HG03575 (cell line): ENCODE measurements at regions not wholly inside any gene's neighbourhood (a gene's known extent, or its start where the extent isn't known, plus 50 kb on each side); places are given as distances from the start of the nearest gene placed in this dataset.
"Not testable (repeated sequence)": the region's sequence is repeated elsewhere in the genome, so short reads cannot be mapped to it uniquely, and the experiment has no call there.

Experiments used
- ATAC-seq: cut with Tn5 transposase; IDR thresholded peaks from one replicate; pipeline ENCODE4 v1.9.1; 2021; ENCODE audit not compliant: unreplicated experiment, insufficient number of reproducible peaks, low FRiP score; ENCODE audit errors: extremely low read depth

DNA sequence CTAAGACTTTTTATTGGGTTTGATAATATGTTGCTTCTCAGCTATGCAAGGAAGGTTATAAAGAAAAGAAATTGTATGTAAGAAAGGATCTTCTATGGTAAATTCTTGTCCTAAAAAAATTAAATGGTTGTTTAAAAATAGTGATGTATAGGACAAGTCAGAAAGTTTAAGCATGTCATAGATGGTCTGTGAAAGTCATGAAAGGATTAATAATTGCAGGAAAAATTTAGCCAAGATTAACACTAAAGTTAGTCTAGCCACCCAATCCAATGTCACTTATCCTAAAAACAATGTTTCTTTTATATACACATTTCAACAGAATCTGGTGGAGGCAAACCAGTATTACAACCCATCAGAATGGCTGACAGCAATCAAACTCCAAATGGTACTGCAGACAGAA lies 1046.7 kb upstream of the SLC39A10 start:
- ATAC-seq = no peak

DNA sequence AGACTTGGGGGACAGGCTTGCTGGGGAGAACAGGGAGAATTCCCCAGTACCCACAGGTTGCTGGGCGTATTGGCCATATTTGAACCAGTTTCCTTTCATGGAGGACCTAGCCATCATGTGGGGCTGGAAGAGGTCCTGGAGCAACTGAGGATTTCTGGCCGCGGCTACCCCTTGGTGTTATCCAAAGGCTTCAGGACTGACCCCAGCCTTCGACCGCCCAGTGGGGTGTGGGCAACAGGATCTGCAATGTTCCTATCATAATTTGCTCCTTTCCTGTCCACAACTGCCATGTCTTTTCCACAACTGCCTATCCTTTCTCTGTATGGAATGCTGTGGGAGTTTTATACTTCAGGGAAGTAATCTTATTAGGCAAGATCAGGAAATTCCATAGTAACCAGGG lies 1053.6 kb upstream of the SLC39A10 start:
- no peak for ATAC-seq

DNA sequence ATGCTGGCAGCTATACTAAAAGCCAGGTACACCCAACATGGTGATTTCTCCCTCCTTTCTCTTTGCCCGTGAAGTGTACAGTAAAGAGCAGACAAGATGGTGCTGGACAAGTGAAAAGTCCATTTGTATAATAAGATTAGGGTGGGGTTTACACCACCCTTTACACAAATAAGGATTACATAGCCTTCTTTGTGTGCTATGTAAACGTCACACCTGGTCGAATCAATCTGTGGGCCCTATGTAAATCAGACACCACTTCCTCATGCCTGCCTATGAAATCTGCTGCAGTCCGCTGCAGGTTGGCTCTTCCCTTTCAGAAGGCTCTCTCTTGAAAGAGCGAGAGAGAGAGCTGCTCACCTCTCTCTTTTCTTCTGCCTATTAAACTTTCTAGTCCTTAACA lies 1054.3 kb upstream of the SLC39A10 start:
- no peak for ATAC-seq

DNA sequence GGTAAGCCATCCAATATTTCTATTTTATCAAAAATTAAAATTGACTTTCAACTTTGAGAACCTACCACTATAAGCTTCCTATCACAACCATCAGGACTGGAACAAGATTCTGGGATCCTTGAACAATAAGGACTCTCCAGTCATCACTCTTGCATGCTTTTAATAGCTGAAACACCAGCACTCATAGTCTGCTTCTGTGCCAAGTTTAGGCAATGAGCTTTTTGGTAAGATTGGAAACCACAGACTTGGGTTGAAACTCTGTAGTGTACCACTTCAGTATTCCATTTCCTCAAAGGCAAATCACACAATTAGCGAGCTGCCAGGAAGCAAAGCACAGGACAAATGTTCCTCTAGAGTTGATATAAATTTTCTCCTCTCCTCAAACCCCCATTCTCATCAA lies 1065.8 kb upstream of the SLC39A10 start:
- ATAC-seq = no peak

DNA sequence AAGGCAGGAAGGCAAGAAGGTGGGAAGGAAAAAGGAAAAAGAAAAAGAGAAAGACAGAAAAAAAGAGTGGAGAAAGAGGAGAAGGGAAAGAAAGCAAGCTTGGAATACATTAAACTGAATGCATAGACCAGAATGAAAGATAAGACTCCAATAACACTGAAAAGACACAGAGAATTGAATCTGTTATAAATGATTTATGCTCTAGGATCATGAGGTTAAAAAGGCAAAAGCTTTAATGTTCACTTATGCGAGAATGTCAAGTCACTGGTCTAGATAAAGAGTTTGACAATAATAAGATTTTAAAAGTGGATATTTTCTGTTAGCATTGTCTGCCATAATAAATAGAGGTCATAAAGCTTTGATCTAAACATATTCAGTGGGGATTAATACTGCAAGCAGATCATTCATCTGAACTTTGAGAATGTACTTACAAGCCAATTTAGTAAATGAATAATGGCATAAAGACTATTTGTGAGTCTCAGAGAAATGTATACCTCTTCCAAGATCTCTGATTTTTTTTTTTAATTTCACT lies 1069.2 kb upstream of the SLC39A10 start:
- ATAC-seq = no peak

DNA sequence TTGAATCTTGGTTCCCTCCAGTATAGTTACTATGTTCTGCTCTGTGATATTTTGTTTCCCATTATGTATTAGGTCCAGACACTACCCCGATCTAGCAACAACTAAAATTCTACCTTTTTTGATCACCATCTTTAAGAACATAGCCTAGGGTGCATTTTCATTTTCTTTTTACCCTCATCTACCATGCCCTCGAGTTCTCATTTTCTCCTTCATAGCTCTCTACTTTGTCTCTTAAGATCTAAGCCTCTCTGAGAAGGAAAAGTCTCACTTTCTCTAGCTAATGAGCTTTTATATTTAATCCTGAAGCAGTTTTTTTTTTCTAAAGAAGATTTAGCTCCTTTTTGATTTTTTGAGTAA lies 1089.4 kb upstream of the SLC39A10 start:
- no peak for ATAC-seq

DNA sequence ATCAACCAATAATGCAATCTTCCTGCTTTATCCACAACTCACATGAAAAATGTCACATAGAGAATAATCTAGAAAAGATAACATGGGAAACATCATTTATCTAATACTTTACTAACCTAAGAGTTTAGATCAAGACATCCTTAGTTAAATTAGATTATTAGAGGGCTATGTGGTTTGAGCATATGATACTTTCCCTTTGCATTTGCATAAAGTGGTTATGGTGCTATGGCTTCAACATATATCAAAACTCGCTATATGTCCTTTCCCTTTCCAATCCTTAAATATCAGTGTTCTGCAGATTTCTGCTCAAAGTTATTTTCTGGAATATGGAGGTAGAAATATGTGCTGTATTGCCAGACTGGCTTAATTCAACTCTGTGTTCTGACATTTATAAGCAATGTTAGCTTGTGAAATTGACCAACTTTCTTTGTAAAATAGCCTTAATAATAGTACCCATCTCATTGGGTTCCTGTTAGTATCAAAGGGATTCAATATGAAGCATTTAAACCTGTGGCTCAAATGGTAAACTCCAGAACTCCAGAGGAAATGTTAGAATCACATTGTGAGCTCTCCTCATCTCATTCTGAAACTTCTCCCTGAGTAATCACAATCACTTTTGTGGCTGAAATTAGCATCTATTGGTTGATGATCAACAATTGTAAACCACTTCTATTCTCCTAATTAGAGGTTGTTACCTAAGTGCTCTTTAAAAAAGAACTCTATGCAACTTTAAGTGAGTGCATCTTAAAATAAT lies 1089.9 kb upstream of the SLC39A10 start:
- ATAC-seq = no peak

DNA sequence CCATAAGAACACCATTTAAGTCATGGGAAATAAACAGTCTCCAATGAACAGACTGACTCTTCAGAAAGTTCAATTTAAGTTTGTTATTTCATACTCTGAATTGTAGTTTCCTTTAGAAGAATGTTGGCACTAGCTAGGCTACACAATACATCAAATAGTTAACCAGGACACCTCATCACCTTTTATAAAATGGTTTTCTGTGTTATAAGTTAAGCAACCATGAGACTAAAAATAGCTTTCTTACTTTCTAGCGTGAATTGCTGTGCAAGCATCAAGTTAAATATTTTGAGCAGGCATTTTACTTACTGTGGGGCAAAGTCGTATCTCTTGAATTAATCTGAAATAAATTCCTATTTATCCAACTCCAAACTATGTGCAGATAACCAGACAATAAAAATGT lies 1092.6 kb upstream of the SLC39A10 start:
- ATAC-seq = no peak

DNA sequence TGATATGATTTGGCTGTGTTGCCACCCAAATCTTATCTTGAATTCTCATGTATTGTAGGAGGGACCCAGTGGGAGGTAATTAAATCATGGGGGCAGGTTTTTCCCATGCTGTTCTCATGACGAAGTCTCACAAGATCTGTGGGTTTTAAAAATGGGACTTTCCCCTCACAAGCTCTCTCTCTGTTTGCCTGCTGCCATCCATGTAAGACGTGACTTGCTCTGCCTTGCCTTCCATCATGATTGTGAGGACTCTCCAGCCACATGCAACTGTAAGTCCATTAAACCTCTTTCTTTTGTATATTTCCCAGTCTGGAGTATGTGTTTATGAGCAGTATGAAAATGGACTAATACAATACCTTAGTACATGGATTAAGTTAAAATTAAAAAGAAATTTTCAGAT lies 1094.7 kb upstream of the SLC39A10 start:
- no peak for ATAC-seq

DNA sequence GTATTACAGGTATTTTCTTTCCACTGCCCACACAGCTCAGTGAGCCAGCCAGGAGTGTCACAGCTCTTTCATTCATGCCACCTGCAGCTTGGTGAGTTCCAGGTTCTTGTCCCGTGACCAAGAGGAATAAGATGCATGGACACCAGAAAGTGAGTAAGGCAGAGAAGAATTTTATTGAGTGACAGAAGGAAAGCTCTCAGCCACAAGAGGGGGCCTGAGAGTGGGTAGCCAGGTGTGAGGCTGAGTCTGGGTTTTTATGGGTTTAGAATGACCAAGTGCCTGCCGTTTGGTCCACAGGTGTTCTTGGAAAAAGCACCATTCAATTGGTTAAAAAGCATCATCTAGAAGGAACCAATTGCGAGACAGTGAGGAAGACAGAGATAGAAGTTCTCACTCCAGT lies 1097.1 kb upstream of the SLC39A10 start:
- ATAC-seq = no peak

DNA sequence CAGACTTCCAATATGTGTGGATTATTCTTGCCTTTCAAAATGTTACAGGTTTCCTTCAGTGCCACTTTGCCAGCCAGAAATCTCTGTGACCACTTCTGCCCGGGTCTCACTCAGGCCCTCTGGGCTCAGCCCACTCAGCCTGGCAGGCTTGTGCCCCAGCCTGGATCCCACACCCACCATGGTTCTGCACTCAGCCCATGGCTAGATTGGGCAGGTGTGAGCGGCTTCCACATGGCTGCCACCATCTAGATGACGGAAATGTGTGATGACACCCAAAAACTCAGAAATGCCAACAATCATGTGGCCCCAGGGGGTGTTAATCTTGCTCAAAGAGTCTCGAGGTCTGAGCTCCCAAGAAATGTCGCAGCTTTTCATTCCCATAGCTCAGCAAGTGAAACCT lies 1097.5 kb upstream of the SLC39A10 start:
- ATAC-seq = no peak

DNA sequence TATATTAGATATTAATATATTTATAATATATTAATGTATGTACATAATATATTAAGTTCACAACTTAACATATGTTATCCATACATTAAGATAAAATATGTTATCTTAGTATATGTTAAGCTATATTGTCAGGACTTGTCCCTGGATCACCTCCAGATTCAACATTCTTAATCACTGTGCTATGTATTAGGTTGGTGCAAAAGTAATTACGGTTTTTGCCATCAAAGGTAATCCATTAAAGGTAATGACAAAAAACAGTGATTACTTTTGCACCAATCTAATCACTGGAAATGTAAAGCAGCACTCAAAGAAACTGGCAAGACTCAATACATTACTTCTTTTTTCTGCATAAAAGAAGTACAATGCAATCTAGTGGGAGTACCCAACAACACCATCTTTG lies 1099.0 kb upstream of the SLC39A10 start:
- no peak for ATAC-seq

DNA sequence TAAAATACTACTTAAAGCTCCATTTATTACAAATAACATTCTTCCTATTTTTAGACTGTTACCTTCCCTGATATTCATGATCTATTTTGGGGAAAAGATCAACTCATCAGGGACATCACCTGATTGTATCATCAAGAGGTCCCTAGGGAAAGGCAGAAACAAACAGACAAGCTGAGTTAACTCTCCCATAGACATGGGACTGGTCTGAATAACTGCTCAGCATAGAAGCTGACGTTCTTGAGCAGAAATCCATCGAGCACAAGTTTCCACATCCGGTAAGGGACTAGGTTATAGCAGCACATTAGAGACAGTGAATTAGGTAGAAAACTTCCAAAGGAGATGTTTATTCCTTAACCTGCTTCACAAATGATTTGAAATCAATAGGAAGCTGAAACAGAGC lies 1100.4 kb upstream of the SLC39A10 start:
- no peak for ATAC-seq

DNA sequence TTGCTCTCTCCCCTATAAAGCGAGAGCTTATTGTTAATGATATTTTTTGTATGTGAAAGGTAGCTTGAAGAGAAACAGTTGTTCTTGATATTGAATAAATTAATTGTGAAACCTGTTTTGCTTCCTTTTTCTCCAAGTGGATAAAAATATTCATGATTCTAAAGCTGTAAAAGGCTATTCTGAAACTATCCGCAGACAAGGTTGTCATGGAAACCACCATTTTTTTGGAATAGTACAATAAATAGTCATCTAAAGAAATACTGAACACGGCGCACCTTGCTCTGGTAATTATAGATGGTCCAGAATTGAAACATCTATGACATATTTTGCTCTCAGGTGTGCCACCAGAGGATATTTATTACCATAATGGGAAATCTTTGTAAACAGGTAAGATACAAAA lies 1103.0 kb upstream of the SLC39A10 start:
- no peak for ATAC-seq

DNA sequence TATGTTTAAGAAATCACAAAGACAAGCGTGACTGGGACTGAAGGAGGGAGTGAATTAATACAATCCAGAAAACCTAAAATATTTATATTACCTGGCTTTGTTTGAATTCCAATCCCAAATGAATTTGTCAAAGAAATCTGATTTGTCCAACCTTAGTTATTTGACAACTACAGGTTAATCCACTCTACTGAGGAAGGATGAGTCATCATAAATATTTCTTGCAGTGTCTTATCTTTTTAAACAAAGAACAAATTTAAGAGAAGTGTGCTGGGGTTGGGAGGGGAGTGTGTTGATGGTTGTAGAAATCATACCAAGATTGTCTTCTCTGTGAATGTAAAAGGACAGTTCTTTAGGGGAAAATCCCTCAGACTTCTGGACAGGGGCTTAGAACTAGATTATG lies 1106.3 kb upstream of the SLC39A10 start:
- ATAC-seq = no peak

DNA sequence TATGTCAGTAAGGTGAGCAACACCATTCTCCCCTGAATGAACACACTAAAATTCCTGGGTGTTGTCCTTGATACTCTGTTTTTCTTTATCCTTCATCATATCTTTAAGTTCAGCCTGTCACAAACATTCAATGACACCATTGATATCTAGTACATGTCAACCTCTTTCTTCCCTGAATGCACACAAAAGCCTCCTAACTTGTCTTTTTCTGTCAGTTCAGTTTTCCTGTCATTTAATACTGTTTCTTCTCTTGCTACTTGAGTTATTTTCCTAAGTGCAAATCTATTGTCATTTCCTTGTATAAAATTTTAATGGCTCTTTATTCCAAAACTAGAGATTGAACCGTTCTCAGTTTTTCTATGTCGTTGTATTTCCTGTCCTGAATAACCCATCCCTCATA lies 1107.6 kb upstream of the SLC39A10 start:
- ATAC-seq = no peak

DNA sequence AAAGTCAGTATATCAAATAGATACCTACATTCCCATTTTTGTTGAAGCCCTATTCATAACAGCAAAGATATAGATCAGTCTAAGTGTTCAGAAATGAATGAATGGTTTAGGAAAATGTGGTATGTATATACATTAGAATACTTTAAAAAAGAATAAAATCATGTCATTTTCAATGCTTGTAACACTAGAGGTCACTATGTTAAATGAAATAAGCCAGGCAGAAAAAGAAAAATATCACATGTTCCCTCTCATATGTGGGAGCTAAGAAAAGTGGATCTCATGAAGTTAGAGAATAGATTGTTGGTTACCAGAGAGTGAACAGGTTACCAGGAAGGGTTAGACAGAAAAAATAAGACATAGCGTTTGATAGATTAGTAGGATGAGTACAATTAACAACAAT lies 1111.0 kb upstream of the SLC39A10 start:
- ATAC-seq = peak; percentile 55

DNA sequence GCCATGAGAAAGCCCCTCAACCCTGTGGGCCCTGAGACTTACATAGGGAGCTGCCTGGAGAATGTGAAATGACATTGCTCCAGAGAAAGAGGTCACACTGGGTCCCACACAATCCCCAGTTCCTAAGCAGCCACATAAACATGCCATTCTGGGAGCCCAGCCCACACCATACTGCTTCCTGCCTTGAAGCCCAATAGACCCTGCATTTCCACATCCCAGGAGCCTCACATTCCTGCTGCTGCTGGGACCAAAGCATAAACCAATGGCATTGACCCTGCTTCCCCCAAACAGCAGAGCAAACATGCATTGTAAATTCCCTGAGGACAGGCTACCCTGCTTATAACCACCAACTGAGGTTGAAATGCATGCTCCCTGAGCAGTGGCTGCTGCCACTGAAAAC lies 1117.6 kb upstream of the SLC39A10 start:
- no peak for ATAC-seq

DNA sequence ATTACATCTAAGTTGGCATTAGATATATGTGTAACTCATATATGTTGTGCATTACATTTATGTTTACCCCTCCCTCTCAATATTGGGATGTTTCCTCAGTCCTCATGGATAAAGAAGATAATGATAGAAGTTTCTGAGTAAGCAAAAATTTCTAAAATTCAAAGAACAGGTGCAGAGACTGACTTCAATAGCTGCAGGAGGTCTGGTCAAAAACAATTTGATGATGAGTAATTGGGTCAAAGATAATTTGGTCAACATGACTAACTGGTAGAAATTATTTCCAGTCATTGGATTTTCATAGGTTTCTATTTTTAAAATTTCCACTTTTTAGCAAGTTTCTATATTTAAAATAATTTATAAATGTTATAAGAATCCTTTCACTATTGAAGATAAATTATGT lies 1130.9 kb upstream of the SLC39A10 start:
- ATAC-seq = no peak

DNA sequence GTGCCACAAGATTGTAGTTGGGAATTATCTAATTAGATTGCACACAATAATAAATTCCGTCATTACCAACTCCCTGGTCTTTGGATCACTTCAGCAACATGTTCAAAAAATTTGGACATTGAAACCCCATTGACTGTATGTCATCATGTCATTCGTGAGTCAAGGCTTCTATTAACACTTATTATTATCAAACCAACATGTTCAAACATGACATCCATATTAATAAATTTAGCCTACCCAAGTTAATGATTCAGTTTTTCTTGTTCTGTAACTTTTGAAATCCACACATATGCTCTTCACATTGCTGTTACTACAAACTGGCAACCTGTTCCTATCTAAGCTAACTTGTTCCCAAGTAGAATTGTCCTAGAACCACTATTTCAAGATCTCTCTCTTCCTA lies 1142.7 kb upstream of the SLC39A10 start:
- ATAC-seq = no peak

DNA sequence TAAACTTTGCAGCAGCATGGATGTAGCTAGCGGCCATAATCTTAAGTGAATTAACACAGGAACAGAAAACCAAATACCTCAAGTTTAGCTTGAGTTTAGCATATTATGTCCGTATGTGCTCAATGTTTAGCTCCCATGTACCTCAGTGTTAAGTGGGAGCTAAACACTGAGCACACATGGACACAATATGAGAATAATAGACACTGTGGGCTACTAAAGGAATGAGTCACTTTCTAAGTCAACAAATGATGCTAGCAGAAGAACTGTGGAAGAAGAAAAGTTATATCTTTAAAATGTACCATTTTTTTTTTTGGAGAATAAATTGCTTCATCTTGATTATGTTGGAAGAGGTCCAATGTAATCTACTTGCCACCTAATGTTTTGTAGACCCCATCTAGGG lies 1146.0 kb upstream of the SLC39A10 start:
- ATAC-seq = not testable (repeated sequence)
